ENCODE measurements at regions not wholly inside any gene's neighbourhood (a gene's known extent, or its start where the extent isn't known, plus 50 kb on each side); places are given as distances from the start of the nearest gene placed in this dataset.

DNA sequence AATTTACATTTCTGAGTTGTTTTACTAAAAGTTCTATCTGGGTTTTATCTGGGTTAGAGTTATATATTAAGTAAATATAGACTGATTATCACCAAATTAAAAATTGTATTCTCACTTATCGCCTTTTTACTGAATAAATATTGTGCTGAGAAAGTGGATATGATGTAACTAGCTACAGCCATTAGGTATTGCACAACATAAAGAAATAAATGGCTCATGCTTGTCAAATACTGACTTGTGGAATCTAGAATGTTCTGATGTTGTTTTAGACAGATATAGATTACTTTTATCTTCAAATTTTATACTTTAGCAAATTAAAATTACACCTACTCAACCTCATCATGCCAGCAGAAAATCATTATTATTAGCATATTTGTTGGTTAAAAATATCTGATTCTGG is 1277.1 kb upstream of the MIR17HG start:
- Histone ChIP-seq H3K27me3 (no peaks in the 10 kb centered on the region), H3K36me3 (no peaks in the 10 kb centered on the region), H3K4me3 (no peak overlapping the region), H3K9me3 (no peaks in the 10 kb centered on the region), H3K4me1 (no peaks in the 10 kb centered on the region), H3K27ac (no peak overlapping the region)
- intact Hi-C loops (cut with DNase I) = no loop called here
- ATAC-seq = no peak
- 35% methylated on average over 1 of the region's 1 CpG for WGBS (ENCODE audit: insufficient coverage, low coverage, low lambda C conversion rate, missing lambda C conversion rate)
- TF ChIP-seq CTCF (IDR thresholded peaks at IDR 0.05) (no peak), POLR2A (IDR thresholded peaks at IDR 0.05) (no peak)
- DNase-seq = no peak

DNA sequence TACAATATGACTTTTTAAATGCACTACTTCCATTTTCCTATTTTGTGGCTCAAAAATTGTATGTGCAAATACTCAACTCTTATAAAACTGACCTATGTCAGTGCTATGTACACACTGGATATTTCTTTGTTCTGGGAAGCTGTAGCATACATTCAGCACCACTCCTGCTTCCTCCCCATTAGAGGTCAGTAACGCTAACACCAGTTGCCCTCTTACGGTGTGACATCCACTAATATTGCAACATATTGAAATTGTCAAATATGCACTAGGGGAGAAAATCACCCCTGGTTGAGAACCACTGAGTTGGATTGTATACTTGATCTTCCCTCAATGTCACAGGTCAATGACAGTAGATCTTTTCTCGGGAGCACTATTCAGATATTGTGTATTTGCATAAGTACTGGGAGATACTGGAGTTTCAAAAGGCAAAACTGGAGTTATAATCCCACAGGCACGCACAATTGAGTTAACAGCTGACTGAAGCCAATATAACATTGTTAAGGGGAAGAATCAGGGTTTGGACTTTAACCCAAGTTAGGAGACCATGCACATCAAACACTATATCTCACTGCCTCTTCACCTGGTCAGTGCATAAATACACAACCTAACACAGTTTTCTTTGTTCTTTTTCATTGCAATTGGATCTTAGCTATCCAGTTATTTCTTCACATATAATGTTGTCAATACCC is 1276.5 kb upstream of the MIR17HG start:
- Histone ChIP-seq H3K4me1 (no peaks in the 10 kb centered on the region), H3K36me3 (no peaks in the 10 kb centered on the region), H3K27me3 (no peaks in the 10 kb centered on the region), H3K4me3 (no peak overlapping the region), H3K9me3 (no peaks in the 10 kb centered on the region), H3K27ac (no peak overlapping the region)
- intact Hi-C loops (cut with DNase I) = no loop called here
- TF ChIP-seq CTCF (IDR thresholded peaks at IDR 0.05) (no peak), POLR2A (IDR thresholded peaks at IDR 0.05) (no peak)
- 19% methylated on average over 4 of the region's 4 CpGs for WGBS (ENCODE audit: insufficient coverage, low coverage, low lambda C conversion rate, missing lambda C conversion rate)
- ATAC-seq (no peak), DNase-seq (no peak)

DNA sequence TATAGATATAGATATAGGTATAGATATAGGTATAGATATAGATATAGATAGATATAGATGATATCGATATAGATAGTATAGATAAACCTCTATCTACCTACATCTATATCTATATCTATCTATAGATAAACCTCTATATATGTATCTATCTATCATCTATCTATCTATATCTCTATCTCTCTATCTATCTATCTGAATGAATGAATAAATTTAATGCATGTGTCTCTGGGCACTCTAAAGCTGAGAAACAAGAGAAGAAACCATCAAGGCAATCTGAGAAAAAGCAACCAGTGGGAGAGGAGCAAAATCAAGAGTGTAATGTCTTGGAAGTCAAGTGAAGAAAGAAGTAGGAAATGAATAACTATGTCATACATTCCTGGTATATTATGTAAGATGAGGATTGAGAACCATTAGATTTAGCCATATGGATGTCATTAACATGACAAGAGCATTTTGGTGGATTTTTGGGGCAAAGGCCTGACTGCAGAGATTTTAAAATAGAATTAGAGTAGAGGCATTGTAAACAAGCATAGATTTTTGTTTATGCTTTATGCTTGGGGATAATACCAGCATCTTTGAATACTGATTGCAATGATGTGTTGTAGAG is 1262.7 kb upstream of the MIR17HG start:
- no peaks in the 10 kb centered on the region for H3K27me3 ChIP-seq
- no peak overlapping the region for H3K4me3 ChIP-seq
- H3K27ac ChIP-seq = no peak overlapping the region
- intact Hi-C loops (cut with DNase I) = no loop called here
- H3K36me3 ChIP-seq = no peaks in the 10 kb centered on the region
- DNase-seq (no peak), ATAC-seq (no peak)
- WGBS (ENCODE audit: insufficient coverage, low coverage, low lambda C conversion rate, missing lambda C conversion rate) = 88% methylated on average over 1 of the region's 1 CpG
- H3K9me3 ChIP-seq = no peaks in the 10 kb centered on the region
- no peak for TF ChIP-seq CTCF (IDR thresholded peaks at IDR 0.05)
- no peak for TF ChIP-seq POLR2A (IDR thresholded peaks at IDR 0.05)
- H3K4me1 ChIP-seq = no peaks in the 10 kb centered on the region

- intact Hi-C loops (cut with DNase I) = no loop called here
- 72% methylated on average over 3 of the region's 3 CpGs for WGBS (ENCODE audit: insufficient coverage, low coverage, low lambda C conversion rate, missing lambda C conversion rate)
- Histone ChIP-seq H3K9me3 (no peaks in the 10 kb centered on the region), H3K36me3 (no peaks in the 10 kb centered on the region), H3K4me3 (no peak overlapping the region), H3K4me1 (no peaks in the 10 kb centered on the region), H3K27me3 (no peaks in the 10 kb centered on the region), H3K27ac (no peak overlapping the region)
- DNase-seq = no peak
- TF ChIP-seq POLR2A (IDR thresholded peaks at IDR 0.05) (no peak), CTCF (IDR thresholded peaks at IDR 0.05) (no peak)
- no peak for ATAC-seq
These were observed 1258.4 kb upstream of the MIR17HG start for GRCh38 chr13:90089051-90089450.
